ENCODE measurements at regions not wholly inside any gene's neighbourhood (a gene's known extent, or its start where the extent isn't known, plus 50 kb on each side); places are given as distances from the start of the nearest gene placed in this dataset.
A peak's percentile ranks its signal among the peaks of the same experiment; 100 is the strongest.

- H3K36me3 ChIP-seq: no peaks in the 10 kb centered on the region
- no peak for DNase-seq (ENCODE audit: low spot score in 2 of 2)
These were observed 215.1 kb upstream of the FGGY start for GRCh38 chr1:59081795-59082194.

GRCh38 chr1:59083946-59084865, 212.7 kb upstream of the FGGY start:
- Histone ChIP-seq H3K9me3 (peaks cover 0 to 8% of the 10 kb centered on the region in 2 donors), H3K4me1 (peaks cover 0 to 4% of the 10 kb centered on the region in 2 donors), H3K4me3 (no peak overlapping the region), H3K27me3 (no peaks in the 10 kb centered on the region), H3K36me3 (no peaks in the 10 kb centered on the region), H3K27ac (peak overlapping the region; percentile 22 to 54)
- no peak for DNase-seq (ENCODE audit: low spot score in 2 of 2)
- no peak for TF ChIP-seq CTCF (IDR thresholded peaks at IDR 0.05)
- intact Hi-C loops (cut with DNase I): no loop called here

More at GRCh38 chr1:59081795-59082194, 215.1 kb upstream of the FGGY start:
- Histone ChIP-seq H3K9me3 (no peaks in the 10 kb centered on the region), H3K4me3 (no peak overlapping the region), H3K27me3 (no peaks in the 10 kb centered on the region), H3K4me1 (peaks cover 0 to 4% of the 10 kb centered on the region in 2 donors), H3K27ac (no peak overlapping the region)
- no peak for TF ChIP-seq CTCF (IDR thresholded peaks at IDR 0.05)
- intact Hi-C loops (cut with DNase I): no loop called here

GRCh38 chr1:59085101-59085500, 211.8 kb upstream of the FGGY start:
- Histone ChIP-seq H3K36me3 (no peaks in the 10 kb centered on the region), H3K27me3 (no peaks in the 10 kb centered on the region), H3K4me1 (peaks cover 0 to 4% of the 10 kb centered on the region in 2 donors), H3K4me3 (no peak overlapping the region), H3K27ac (no peak overlapping the region), H3K9me3 (peaks cover 0 to 13% of the 10 kb centered on the region in 2 donors)
- no peak for DNase-seq (ENCODE audit: low spot score in 2 of 2)
- intact Hi-C loops (cut with DNase I): no loop called here
- TF ChIP-seq CTCF (IDR thresholded peaks at IDR 0.05): no peak

GRCh38 chr1:59089036-59089798, 207.7 kb upstream of the FGGY start:
- Histone ChIP-seq H3K27me3 (no peaks in the 10 kb centered on the region), H3K4me1 (peaks cover 0 to 1% of the 10 kb centered on the region in 2 donors), H3K9me3 (peaks cover 0 to 13% of the 10 kb centered on the region in 2 donors), H3K27ac (no peak overlapping the region), H3K4me3 (no peak overlapping the region), H3K36me3 (no peaks in the 10 kb centered on the region)
- no peak for TF ChIP-seq CTCF (IDR thresholded peaks at IDR 0.05)
- DNase-seq (ENCODE audit: low spot score in 2 of 2): no peak
- intact Hi-C loops (cut with DNase I): no loop called here

GRCh38 chr1:59089922-59090457, 206.9 kb upstream of the FGGY start:
- DNase-seq (ENCODE audit: low spot score in 2 of 2): no peak
- intact Hi-C loops (cut with DNase I): no loop called here
- H3K9me3 ChIP-seq: peaks cover 0 to 13% of the 10 kb centered on the region in 2 donors

More at GRCh38 chr1:59089922-59090457, 206.9 kb upstream of the FGGY start:
- Histone ChIP-seq H3K4me1 (no peaks in the 10 kb centered on the region), H3K27ac (no peak overlapping the region), H3K4me3 (no peak overlapping the region), H3K36me3 (no peaks in the 10 kb centered on the region), H3K27me3 (no peaks in the 10 kb centered on the region)
- TF ChIP-seq CTCF (IDR thresholded peaks at IDR 0.05): no peak

All from ascending aorta (tissue), 2 donors.